Peyer's patch (tissue), 4 donors: ENCODE measurements at regions not wholly inside any gene's neighbourhood (a gene's known extent, or its start where the extent isn't known, plus 50 kb on each side); places are given as distances from the start of the nearest gene placed in this dataset.

Experiments
- CTCF ChIP-seq, 6 experiments: fragments of 450-650 bp in 4 of 6; fragments of 200-600 bp in 2 of 6; sonication (generic) in 1 of 6; IDR thresholded peaks; one replicate each; pipeline ENCODE4 v1.5.1; 2017 to 2019; ENCODE audit warnings: antibody characterized with exemption in 6 of 6, mild to moderate bottlenecking in 3 of 6, moderate library complexity in 1 of 6
- POLR2A ChIP-seq, 2 donors: fragments of 450-650 bp; IDR thresholded peaks; one replicate each; pipeline ENCODE4 v1.5.1; 2017; ENCODE audit warnings: antibody characterized with exemption in 2 of 2, mild to moderate bottlenecking in 2 of 2, moderate library complexity in 2 of 2

GRCh38 chr3:159007331-159007730, 205.5 kb downstream of the MFSD1 start:
- TF ChIP-seq CTCF (IDR thresholded peaks at IDR 0.05) = no peak
- TF ChIP-seq POLR2A (IDR thresholded peaks at IDR 0.05) = no peak
